Mesothelial cell of epicardium (in vitro differentiated cells): ENCODE measurements at regions not wholly inside any gene's neighbourhood (a gene's known extent, or its start where the extent isn't known, plus 50 kb on each side); places are given as distances from the start of the nearest gene placed in this dataset.
"Not testable (repeated sequence)": the region's sequence is repeated elsewhere in the genome, so short reads cannot be mapped to it uniquely, and the experiment has no call there.

Source experiments
- DNase-seq, 2 experiments: peaks; one replicate each; pipeline ENCODE4 v3.0.0; 2021; ENCODE audit warnings: low spot score in 2 of 2; ENCODE audit not compliant: unreplicated experiment in 2 of 2
- H3K27ac Mint-ChIP-seq: 2 replicates; pipeline ENCODE4 v1.8.0; 2021; ENCODE audit warnings: mixed read lengths
- H3K27me3 Mint-ChIP-seq: 2 replicates; pipeline ENCODE4 v1.8.0; 2021; ENCODE audit warnings: low read depth, mixed read lengths
- H3K36me3 Mint-ChIP-seq: 2 replicates; pipeline ENCODE4 v1.8.0; 2021; ENCODE audit warnings: mixed read lengths
- H3K4me1 Mint-ChIP-seq: 2 replicates; pipeline ENCODE4 v1.8.0; 2021; ENCODE audit warnings: mixed read lengths
- H3K4me3 Mint-ChIP-seq: 2 replicates; pipeline ENCODE4 v1.8.0; 2021; ENCODE audit warnings: mild to moderate bottlenecking, moderate library complexity, mixed read lengths
- H3K9me3 Mint-ChIP-seq: 2 replicates; pipeline ENCODE4 v1.8.0; 2021; ENCODE audit warnings: mixed read lengths
- TF ChIP-seq, protein P1 (sequence below): fragments of 200-600 bp; sonication (generic); IDR thresholded peaks from one replicate; pipeline ENCODE4 v1.5.0; 2021; ENCODE audit warnings: antibody characterized with exemption; ENCODE audit not compliant: unreplicated experiment

- Mint-ChIP-seq H3K27ac (no peak overlapping the region), H3K9me3 (no peaks in the 10 kb centered on the region), H3K4me1 (peaks cover 9% of the 10 kb centered on the region), H3K4me3 (no peak overlapping the region), H3K36me3 (no peaks in the 10 kb centered on the region), H3K27me3 (peaks cover 10% of the 10 kb centered on the region)
- DNase-seq: no peak
- TF ChIP-seq, protein P1, sequence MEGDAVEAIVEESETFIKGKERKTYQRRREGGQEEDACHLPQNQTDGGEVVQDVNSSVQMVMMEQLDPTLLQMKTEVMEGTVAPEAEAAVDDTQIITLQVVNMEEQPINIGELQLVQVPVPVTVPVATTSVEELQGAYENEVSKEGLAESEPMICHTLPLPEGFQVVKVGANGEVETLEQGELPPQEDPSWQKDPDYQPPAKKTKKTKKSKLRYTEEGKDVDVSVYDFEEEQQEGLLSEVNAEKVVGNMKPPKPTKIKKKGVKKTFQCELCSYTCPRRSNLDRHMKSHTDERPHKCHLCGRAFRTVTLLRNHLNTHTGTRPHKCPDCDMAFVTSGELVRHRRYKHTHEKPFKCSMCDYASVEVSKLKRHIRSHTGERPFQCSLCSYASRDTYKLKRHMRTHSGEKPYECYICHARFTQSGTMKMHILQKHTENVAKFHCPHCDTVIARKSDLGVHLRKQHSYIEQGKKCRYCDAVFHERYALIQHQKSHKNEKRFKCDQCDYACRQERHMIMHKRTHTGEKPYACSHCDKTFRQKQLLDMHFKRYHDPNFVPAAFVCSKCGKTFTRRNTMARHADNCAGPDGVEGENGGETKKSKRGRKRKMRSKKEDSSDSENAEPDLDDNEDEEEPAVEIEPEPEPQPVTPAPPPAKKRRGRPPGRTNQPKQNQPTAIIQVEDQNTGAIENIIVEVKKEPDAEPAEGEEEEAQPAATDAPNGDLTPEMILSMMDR: no peak
Measured at GRCh38 chr22:17284888-17285287, 65.7 kb upstream of the ADA2 start.

DNA sequence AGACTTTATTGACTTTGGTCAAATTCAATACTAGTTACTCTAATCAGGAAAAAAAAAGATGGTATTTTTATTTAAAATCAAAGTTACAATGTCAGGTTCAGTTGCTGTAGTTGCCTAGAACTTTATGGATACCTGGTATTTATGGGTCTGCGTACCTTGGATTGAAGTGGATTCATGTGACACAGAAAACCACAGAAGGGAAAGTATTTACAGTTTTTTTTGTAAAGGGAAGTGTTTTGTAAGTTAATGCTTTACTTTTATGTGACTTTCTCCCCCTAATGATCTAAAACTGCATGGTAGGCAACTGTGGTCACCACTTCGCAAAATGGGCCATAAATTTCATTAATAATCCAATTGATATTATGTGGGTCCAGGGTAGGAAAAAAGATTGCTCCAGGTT lies 65.2 kb upstream of the ADA2 start:
- Mint-ChIP-seq H3K9me3 (no peaks in the 10 kb centered on the region), H3K27me3 (peaks cover 10% of the 10 kb centered on the region), H3K27ac (no peak overlapping the region), H3K4me1 (peaks cover 9% of the 10 kb centered on the region), H3K36me3 (no peaks in the 10 kb centered on the region), H3K4me3 (no peak overlapping the region)
- TF ChIP-seq, protein P1: no peak
- no peak for DNase-seq

DNA sequence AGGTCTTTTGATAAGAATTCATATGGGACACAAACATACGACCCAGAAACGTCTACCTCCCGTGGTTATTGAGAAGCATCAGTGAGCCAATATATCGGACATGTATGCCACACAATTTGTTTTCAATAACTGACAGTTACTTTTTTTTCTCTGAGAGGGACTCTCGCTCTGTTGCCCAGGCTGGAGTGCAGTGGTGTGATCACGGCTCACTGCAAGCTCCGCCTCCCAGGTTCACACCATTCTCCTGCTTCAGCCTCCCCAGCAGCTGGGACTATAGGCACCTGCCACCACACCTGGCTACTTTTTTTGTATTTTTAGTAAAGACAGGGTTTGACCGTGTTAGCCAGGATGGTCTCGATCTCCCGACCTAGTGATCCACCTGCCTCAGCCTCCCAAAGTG lies 64.6 kb upstream of the ADA2 start:
- not testable (repeated sequence) for H3K9me3 Mint-ChIP-seq, H3K27ac Mint-ChIP-seq, H3K4me3 Mint-ChIP-seq, H3K4me1 Mint-ChIP-seq, DNase-seq, H3K36me3 Mint-ChIP-seq
- H3K27me3 Mint-ChIP-seq: peaks cover 10% of the 10 kb centered on the region

DNA sequence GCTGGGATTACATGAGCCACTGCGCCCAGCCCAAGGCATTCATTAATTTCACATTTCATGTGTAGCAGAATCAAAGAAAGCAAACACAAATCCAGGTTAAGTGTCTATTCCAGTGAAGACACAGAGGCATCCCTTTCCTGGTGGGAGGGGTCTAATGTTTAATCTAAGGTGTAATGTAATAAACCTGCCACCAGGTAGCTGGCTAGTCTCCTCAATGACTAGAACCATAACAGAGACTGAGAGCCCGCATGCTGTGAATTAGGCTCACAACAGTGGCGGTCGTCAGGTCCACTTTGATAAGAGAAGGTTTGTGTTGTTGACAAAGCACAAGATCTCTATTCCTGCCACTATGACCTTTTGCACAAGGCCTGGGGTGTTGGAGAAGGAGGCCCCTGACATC lies 64.2 kb upstream of the ADA2 start:
- TF ChIP-seq, protein P1: no peak
- Mint-ChIP-seq H3K36me3 (no peaks in the 10 kb centered on the region), H3K27ac (no peak overlapping the region), H3K9me3 (no peaks in the 10 kb centered on the region), H3K4me3 (no peak overlapping the region), H3K27me3 (peaks cover 8% of the 10 kb centered on the region), H3K4me1 (peaks cover 9% of the 10 kb centered on the region)
- no peak for DNase-seq

GRCh38 chr22:17281440-17281841 lies 62.2 kb upstream of the ADA2 start:
- TF ChIP-seq, protein P1: no peak
- no peak overlapping the region for H3K27ac Mint-ChIP-seq
- no peaks in the 10 kb centered on the region for H3K27me3 Mint-ChIP-seq
- no peaks in the 10 kb centered on the region for H3K9me3 Mint-ChIP-seq
- peaks cover 9% of the 10 kb centered on the region for H3K4me1 Mint-ChIP-seq
- no peak for DNase-seq
- H3K36me3 Mint-ChIP-seq: no peaks in the 10 kb centered on the region
- H3K4me3 Mint-ChIP-seq: no peak overlapping the region

- DNase-seq: no peak
- Mint-ChIP-seq H3K36me3 (no peaks in the 10 kb centered on the region), H3K9me3 (no peaks in the 10 kb centered on the region), H3K27ac (no peak overlapping the region), H3K27me3 (no peaks in the 10 kb centered on the region), H3K4me1 (peaks cover 9% of the 10 kb centered on the region), H3K4me3 (no peak overlapping the region)
- TF ChIP-seq, protein P1: no peak
Measured at GRCh38 chr22:17281026-17281425, 61.8 kb upstream of the ADA2 start.
